Stimulated activated CD8-positive, alpha-beta memory T cell treated with anti-CD3 and anti-CD28 coated beads, Interleukin-7, amount 100 ng/mL, for 24 hours (primary cell): ENCODE measurements at regions not wholly inside any gene's neighbourhood (a gene's known extent, or its start where the extent isn't known, plus 50 kb on each side); places are given as distances from the start of the nearest gene placed in this dataset.

Experiments used
- DNase-seq: peaks from one replicate; pipeline ENCODE4 v3.0.0-alpha.2; 2020; ENCODE audit warnings: low read depth

- DNase-seq = no peak
Measured at GRCh38 chr22:47566491-47566890, 804.0 kb downstream of the TBC1D22A start.

- DNase-seq = no peak
Measured at GRCh38 chr22:47565607-47566006, 803.2 kb downstream of the TBC1D22A start.

GRCh38 chr22:47564651-47565434 is 802.4 kb downstream of the TBC1D22A start:
- DNase-seq = no peak

- no peak for DNase-seq
Measured at GRCh38 chr22:47564158-47564450, 801.7 kb downstream of the TBC1D22A start.

- DNase-seq = no peak
Measured at GRCh38 chr22:47563406-47564157, 801.1 kb downstream of the TBC1D22A start.

GRCh38 chr22:47561766-47562165 is 799.3 kb downstream of the TBC1D22A start:
- DNase-seq = no peak

GRCh38 chr22:47561115-47561675 is 798.7 kb downstream of the TBC1D22A start:
- no peak for DNase-seq

GRCh38 chr22:47558828-47559700 is 796.6 kb downstream of the TBC1D22A start:
- no peak for DNase-seq

GRCh38 chr22:47556473-47556872 is 794.0 kb downstream of the TBC1D22A start:
- no peak for DNase-seq

GRCh38 chr22:47553436-47553835 is 791.0 kb downstream of the TBC1D22A start:
- no peak for DNase-seq

GRCh38 chr22:47552541-47553205 is 790.2 kb downstream of the TBC1D22A start:
- DNase-seq = no peak

- no peak for DNase-seq
Measured at GRCh38 chr22:47552024-47552423, 789.6 kb downstream of the TBC1D22A start.

- no peak for DNase-seq
Measured at GRCh38 chr22:47551431-47551775, 789.0 kb downstream of the TBC1D22A start.

- no peak for DNase-seq
Measured at GRCh38 chr22:47550524-47551430, 788.3 kb downstream of the TBC1D22A start.

- DNase-seq = no peak
Measured at GRCh38 chr22:47549741-47550340, 787.4 kb downstream of the TBC1D22A start.

- DNase-seq = no peak
Measured at GRCh38 chr22:47548953-47549740, 786.7 kb downstream of the TBC1D22A start.

- DNase-seq = no peak
Measured at GRCh38 chr22:47547881-47548650, 785.6 kb downstream of the TBC1D22A start.

- no peak for DNase-seq
Measured at GRCh38 chr22:47547239-47547661, 784.8 kb downstream of the TBC1D22A start.

- DNase-seq = no peak
Measured at GRCh38 chr22:47544696-47545095, 782.2 kb downstream of the TBC1D22A start.
